IMR-90 (cell line): ENCODE measurements at regions not wholly inside any gene's neighbourhood (a gene's known extent, or its start where the extent isn't known, plus 50 kb on each side); places are given as distances from the start of the nearest gene placed in this dataset.

ENCODE experiments used
- FOS ChIP-seq: fragments of 150-350 bp; IDR thresholded peaks from 2 replicates; pipeline ENCODE4 v1.6.1; 2016; ENCODE audit warnings: low read depth, low read length
- MAZ ChIP-seq: IDR thresholded peaks from 2 replicates; pipeline ENCODE4 v1.6.1; 2012; ENCODE audit warnings: low read depth, mild to moderate bottlenecking, low read length, improper control_type of control experiment, moderate library complexity, borderline replicate concordance
- MXI1 ChIP-seq: IDR thresholded peaks from 2 replicates; pipeline ENCODE4 v1.6.1; 2012; ENCODE audit warnings: low read depth, mild to moderate bottlenecking, low read length, moderate library complexity, borderline replicate concordance
- POLR2A ChIP-seq: IDR thresholded peaks from 2 replicates; pipeline ENCODE4 v1.6.1; 2012; ENCODE audit warnings: mild to moderate bottlenecking, low read depth, low read length
- RAD21 ChIP-seq: IDR thresholded peaks from 2 replicates; pipeline ENCODE4 v1.6.1; 2012; ENCODE audit warnings: low read length, improper control_type of control experiment
- SMC3 ChIP-seq: fragments of 150-350 bp; IDR thresholded peaks from 2 replicates; pipeline ENCODE4 v1.6.1; 2016; ENCODE audit warnings: low read depth, mild to moderate bottlenecking, antibody characterized with exemption, low read length, moderate library complexity
- TF ChIP-seq, protein P1 (sequence below): conservative IDR thresholded peaks from 2 replicates; pipeline ENCODE4 v1.5.1; 2012; ENCODE audit warnings: mild to moderate bottlenecking, low read depth, low read length, improper control_type of control experiment
- TF ChIP-seq, protein P2 (sequence below): fragments of 150-350 bp; IDR thresholded peaks from 2 replicates; pipeline ENCODE4 v1.6.1; 2017; ENCODE audit warnings: mild to moderate bottlenecking, antibody characterized with exemption, low read length, low read depth
- TF ChIP-seq, protein P3 (sequence below): fragments of 150-350 bp; IDR thresholded peaks from 2 replicates; pipeline ENCODE4 v1.6.1; 2016; ENCODE audit warnings: low read depth, mild to moderate bottlenecking, low read length, moderate library complexity, borderline replicate concordance

DNA sequence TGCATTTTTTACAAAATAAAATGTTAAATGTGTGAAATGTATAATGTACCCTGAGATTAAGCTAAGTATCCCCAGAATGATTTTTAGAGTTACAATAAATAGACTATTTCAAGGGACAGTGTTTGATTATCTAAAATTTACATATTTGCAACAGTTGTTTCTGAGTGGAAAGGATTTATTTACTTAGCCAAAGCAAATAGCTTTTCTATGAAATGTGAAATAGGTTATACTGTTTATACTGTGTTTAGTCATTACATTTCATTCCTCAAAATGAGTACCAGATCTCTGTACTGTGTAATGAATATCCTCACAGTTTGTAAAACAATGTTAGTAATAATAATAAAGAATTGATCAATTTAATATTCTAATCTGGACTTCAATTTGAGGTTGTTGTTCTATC is 1019.0 kb downstream of the NR2F1-AS1 start:
- no peak for TF ChIP-seq POLR2A
- TF ChIP-seq, protein P1, sequence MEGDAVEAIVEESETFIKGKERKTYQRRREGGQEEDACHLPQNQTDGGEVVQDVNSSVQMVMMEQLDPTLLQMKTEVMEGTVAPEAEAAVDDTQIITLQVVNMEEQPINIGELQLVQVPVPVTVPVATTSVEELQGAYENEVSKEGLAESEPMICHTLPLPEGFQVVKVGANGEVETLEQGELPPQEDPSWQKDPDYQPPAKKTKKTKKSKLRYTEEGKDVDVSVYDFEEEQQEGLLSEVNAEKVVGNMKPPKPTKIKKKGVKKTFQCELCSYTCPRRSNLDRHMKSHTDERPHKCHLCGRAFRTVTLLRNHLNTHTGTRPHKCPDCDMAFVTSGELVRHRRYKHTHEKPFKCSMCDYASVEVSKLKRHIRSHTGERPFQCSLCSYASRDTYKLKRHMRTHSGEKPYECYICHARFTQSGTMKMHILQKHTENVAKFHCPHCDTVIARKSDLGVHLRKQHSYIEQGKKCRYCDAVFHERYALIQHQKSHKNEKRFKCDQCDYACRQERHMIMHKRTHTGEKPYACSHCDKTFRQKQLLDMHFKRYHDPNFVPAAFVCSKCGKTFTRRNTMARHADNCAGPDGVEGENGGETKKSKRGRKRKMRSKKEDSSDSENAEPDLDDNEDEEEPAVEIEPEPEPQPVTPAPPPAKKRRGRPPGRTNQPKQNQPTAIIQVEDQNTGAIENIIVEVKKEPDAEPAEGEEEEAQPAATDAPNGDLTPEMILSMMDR: no peak
- TF ChIP-seq, protein P2, sequence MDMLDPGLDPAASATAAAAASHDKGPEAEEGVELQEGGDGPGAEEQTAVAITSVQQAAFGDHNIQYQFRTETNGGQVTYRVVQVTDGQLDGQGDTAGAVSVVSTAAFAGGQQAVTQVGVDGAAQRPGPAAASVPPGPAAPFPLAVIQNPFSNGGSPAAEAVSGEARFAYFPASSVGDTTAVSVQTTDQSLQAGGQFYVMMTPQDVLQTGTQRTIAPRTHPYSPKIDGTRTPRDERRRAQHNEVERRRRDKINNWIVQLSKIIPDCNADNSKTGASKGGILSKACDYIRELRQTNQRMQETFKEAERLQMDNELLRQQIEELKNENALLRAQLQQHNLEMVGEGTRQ: no peak
- no peak for TF ChIP-seq MXI1
- no peak for TF ChIP-seq MAZ
- TF ChIP-seq RAD21: no peak
- TF ChIP-seq, protein P3, sequence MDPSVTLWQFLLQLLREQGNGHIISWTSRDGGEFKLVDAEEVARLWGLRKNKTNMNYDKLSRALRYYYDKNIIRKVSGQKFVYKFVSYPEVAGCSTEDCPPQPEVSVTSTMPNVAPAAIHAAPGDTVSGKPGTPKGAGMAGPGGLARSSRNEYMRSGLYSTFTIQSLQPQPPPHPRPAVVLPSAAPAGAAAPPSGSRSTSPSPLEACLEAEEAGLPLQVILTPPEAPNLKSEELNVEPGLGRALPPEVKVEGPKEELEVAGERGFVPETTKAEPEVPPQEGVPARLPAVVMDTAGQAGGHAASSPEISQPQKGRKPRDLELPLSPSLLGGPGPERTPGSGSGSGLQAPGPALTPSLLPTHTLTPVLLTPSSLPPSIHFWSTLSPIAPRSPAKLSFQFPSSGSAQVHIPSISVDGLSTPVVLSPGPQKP: no peak
- no peak for TF ChIP-seq FOS
- TF ChIP-seq SMC3: no peak
